ENCODE measurements at regions not wholly inside any gene's neighbourhood (a gene's known extent, or its start where the extent isn't known, plus 50 kb on each side); places are given as distances from the start of the nearest gene placed in this dataset.
A peak's percentile ranks its signal among the peaks of the same experiment; 100 is the strongest.

GRCh38 chr1:198864695-198865094, 225.9 kb downstream of the PTPRC start:
- DNase-seq = no peak

GRCh38 chr1:198865319-198865718, 226.5 kb downstream of the PTPRC start:
- DNase-seq = no peak

- DNase-seq = no peak
Observed at GRCh38 chr1:198867182-198867581, 228.3 kb downstream of the PTPRC start.

GRCh38 chr1:198873696-198874230, 234.9 kb downstream of the PTPRC start:
- DNase-seq = no peak

GRCh38 chr1:198876371-198876871, 237.6 kb downstream of the PTPRC start:
- peak; percentile 35 for DNase-seq

GRCh38 chr1:198878566-198878965, 239.7 kb downstream of the PTPRC start:
- DNase-seq = no peak

- no peak for DNase-seq
Observed at GRCh38 chr1:198879711-198880306, 241.0 kb downstream of the PTPRC start.

- no peak for DNase-seq
Observed at GRCh38 chr1:198880397-198880796, 241.6 kb downstream of the PTPRC start.

- no peak for DNase-seq
Observed at GRCh38 chr1:198880818-198881597, 242.2 kb downstream of the PTPRC start.

- DNase-seq = no peak
Observed at GRCh38 chr1:198883184-198883583, 244.3 kb downstream of the PTPRC start.

GRCh38 chr1:198887866-198888265, 249.0 kb downstream of the PTPRC start:
- no peak for DNase-seq

- no peak for DNase-seq
Observed at GRCh38 chr1:198888379-198888943, 249.6 kb downstream of the PTPRC start.

- DNase-seq = no peak
Observed at GRCh38 chr1:198889101-198889500, 250.3 kb downstream of the PTPRC start.

- DNase-seq = no peak
Observed at GRCh38 chr1:198889749-198890148, 250.9 kb downstream of the PTPRC start.

GRCh38 chr1:198890214-198890930, 251.5 kb downstream of the PTPRC start:
- DNase-seq = no peak

GRCh38 chr1:198892065-198892464, 253.2 kb downstream of the PTPRC start:
- DNase-seq = no peak

- DNase-seq = no peak
Observed at GRCh38 chr1:198893141-198893540, 254.3 kb downstream of the PTPRC start.

GRCh38 chr1:198893763-198894444, 255.1 kb downstream of the PTPRC start:
- DNase-seq = no peak

GRCh38 chr1:198901266-198901665, 262.4 kb downstream of the PTPRC start:
- no peak for DNase-seq

GRCh38 chr1:198902655-198903054, 263.8 kb downstream of the PTPRC start:
- no peak for DNase-seq

- no peak for DNase-seq
Observed at GRCh38 chr1:198903203-198903602, 264.4 kb downstream of the PTPRC start.

- DNase-seq = no peak
Observed at GRCh38 chr1:198903621-198904020, 264.8 kb downstream of the PTPRC start.
